ENCODE measurements at regions not wholly inside any gene's neighbourhood (a gene's known extent, or its start where the extent isn't known, plus 50 kb on each side); places are given as distances from the start of the nearest gene placed in this dataset.
"Not testable (repeated sequence)": the region's sequence is repeated elsewhere in the genome, so short reads cannot be mapped to it uniquely, and the experiment has no call there.

- no peak overlapping the region for H3K4me3 ChIP-seq (replicated peaks in 1 of 2; ENCODE audit: low read depth in 2 of 2, low read length in 2 of 2)
- no peak for TF ChIP-seq CTCF (IDR thresholded peaks at IDR 0.05; ENCODE audit: low read depth, low read length)
- no peak for DNase-seq (ENCODE audit: low read depth in 2 of 2)
Observed at GRCh38 chr6:1474205-1474604, 84.8 kb downstream of the FOXF2 start.

GRCh38 chr6:1475174-1475573, 85.8 kb downstream of the FOXF2 start:
- TF ChIP-seq CTCF (IDR thresholded peaks at IDR 0.05; ENCODE audit: low read depth, low read length), result no peak
- no peak for DNase-seq (ENCODE audit: low read depth in 2 of 2)
- H3K4me3 ChIP-seq (replicated peaks in 1 of 2; ENCODE audit: low read depth in 2 of 2, low read length in 2 of 2), result no peak overlapping the region

- peak; percentile 80 to 83 for DNase-seq (ENCODE audit: low read depth in 2 of 2)
- no peak overlapping the region for H3K4me3 ChIP-seq (replicated peaks in 1 of 2; ENCODE audit: low read depth in 2 of 2, low read length in 2 of 2)
- TF ChIP-seq CTCF (IDR thresholded peaks at IDR 0.05; ENCODE audit: low read depth, low read length), result no peak
Observed at GRCh38 chr6:1477432-1478090, 88.2 kb downstream of the FOXF2 start.

GRCh38 chr6:1478163-1478826, 88.9 kb downstream of the FOXF2 start:
- not testable (repeated sequence) for DNase-seq (ENCODE audit: low read depth in 2 of 2); H3K4me3 ChIP-seq (replicated peaks in 1 of 2; ENCODE audit: low read depth in 2 of 2, low read length in 2 of 2)

- no peak overlapping the region for H3K4me3 ChIP-seq (replicated peaks in 1 of 2; ENCODE audit: low read depth in 2 of 2, low read length in 2 of 2)
- peak; percentile 12 for TF ChIP-seq CTCF (IDR thresholded peaks at IDR 0.05; ENCODE audit: low read depth, low read length)
- DNase-seq (ENCODE audit: low read depth in 2 of 2), result peak; percentile 58 to 71
Observed at GRCh38 chr6:1479095-1479494, 89.7 kb downstream of the FOXF2 start.

GRCh38 chr6:1479601-1480221, 90.3 kb downstream of the FOXF2 start:
- no peak for DNase-seq (ENCODE audit: low read depth in 2 of 2)
- TF ChIP-seq CTCF (IDR thresholded peaks at IDR 0.05; ENCODE audit: low read depth, low read length), result no peak
- no peak overlapping the region for H3K4me3 ChIP-seq (replicated peaks in 1 of 2; ENCODE audit: low read depth in 2 of 2, low read length in 2 of 2)

GRCh38 chr6:1481286-1481685, 91.9 kb downstream of the FOXF2 start:
- TF ChIP-seq CTCF (IDR thresholded peaks at IDR 0.05; ENCODE audit: low read depth, low read length), result no peak
- no peak overlapping the region for H3K4me3 ChIP-seq (replicated peaks in 1 of 2; ENCODE audit: low read depth in 2 of 2, low read length in 2 of 2)
- DNase-seq (ENCODE audit: low read depth in 2 of 2), result peak; percentile 71 to 82
